ENCODE measurements at regions not wholly inside any gene's neighbourhood (a gene's known extent, or its start where the extent isn't known, plus 50 kb on each side); places are given as distances from the start of the nearest gene placed in this dataset.

GRCh38 chr2:150663143-150663542 is 175.7 kb upstream of the RND3 start:
- ATAC-seq (ENCODE audit: low FRiP score) (no peak), DNase-seq (ENCODE audit: low spot score) (no peak)
- no peak for TF ChIP-seq CTCF (IDR thresholded peaks at IDR 0.05)

DNA sequence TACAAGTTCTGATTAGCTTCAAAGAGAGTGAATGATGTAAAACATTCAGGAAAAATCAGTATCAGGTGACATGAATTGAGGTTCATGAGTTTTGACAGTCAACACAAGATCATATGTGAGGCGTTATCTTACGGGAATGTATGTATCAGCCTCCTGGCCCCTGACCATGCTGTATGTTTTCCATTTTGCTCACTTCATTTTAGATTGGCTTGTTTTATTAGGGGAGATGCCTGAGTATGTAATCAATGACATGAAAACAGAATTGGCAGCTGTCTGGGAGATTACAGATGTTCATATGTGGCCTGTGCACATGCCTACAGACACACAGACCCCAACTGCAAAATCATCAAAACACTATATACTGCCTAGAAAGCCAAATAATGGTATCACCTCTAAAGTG is 168.5 kb upstream of the RND3 start:
- DNase-seq (ENCODE audit: low spot score) (no peak), ATAC-seq (ENCODE audit: low FRiP score) (no peak)
- no peak for TF ChIP-seq CTCF (IDR thresholded peaks at IDR 0.05)

DNA sequence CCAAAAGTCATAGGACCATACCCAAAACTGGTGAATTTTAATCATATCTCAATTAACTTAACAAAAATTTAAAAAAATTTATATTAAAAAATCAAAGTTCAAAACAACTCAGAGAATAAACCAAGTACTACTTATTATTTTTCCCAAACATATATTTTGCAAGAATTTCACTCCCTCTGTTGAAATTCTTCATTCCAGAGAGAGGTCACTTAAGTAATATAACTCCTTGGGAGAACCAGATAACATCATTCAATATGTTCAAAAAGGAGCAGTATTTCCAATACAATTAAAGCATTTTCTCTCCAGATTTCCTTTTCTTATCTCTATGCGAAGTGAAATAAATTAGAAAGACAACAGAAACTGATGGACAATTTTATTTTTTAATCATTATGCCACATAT is 165.9 kb upstream of the RND3 start:
- DNase-seq (ENCODE audit: low spot score), result no peak
- ATAC-seq (ENCODE audit: low FRiP score), result no peak
- no peak for TF ChIP-seq CTCF (IDR thresholded peaks at IDR 0.05)

DNA sequence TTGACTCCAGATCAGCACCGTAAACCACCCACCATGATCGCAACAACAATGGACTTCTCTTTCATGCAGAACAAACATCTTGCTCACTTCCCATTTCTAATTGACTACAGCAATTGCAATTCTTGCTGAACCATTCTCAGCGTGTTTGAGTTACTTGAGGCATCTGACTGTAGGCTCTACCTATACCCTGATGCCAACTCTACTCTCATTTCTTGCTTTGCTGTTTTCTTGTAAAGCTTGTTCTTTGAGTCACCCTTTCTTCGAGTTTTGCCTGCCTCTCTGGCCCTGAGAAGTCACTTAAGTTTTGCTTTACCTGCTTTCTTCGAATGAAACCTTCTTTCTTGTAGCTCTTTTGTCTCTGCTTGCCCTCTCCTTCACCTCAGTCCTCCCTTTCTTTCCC is 160.5 kb upstream of the RND3 start:
- ATAC-seq (ENCODE audit: low FRiP score) (no peak), DNase-seq (ENCODE audit: low spot score) (no peak)
- TF ChIP-seq CTCF (IDR thresholded peaks at IDR 0.05), result no peak

DNA sequence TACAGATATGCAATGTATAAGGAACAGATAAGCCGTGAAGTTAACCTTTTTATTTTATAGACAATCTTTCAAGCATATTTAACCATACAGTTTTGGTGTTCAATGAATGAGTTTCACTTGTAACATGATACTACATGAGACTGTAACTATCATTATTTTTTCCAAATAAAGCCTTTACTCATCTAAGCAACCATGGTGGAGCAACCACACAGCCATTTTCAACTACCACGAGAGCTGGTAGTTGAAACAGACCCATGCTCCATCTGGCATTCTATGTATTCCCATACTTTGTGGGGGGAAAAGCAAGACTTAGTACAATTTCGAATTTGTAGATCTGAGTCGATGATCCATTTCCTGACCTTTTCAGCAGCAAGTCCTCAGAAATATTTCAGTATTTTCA is 159.3 kb upstream of the RND3 start:
- DNase-seq (ENCODE audit: low spot score), result no peak
- no peak for ATAC-seq (ENCODE audit: low FRiP score)
- TF ChIP-seq CTCF (IDR thresholded peaks at IDR 0.05), result no peak

DNA sequence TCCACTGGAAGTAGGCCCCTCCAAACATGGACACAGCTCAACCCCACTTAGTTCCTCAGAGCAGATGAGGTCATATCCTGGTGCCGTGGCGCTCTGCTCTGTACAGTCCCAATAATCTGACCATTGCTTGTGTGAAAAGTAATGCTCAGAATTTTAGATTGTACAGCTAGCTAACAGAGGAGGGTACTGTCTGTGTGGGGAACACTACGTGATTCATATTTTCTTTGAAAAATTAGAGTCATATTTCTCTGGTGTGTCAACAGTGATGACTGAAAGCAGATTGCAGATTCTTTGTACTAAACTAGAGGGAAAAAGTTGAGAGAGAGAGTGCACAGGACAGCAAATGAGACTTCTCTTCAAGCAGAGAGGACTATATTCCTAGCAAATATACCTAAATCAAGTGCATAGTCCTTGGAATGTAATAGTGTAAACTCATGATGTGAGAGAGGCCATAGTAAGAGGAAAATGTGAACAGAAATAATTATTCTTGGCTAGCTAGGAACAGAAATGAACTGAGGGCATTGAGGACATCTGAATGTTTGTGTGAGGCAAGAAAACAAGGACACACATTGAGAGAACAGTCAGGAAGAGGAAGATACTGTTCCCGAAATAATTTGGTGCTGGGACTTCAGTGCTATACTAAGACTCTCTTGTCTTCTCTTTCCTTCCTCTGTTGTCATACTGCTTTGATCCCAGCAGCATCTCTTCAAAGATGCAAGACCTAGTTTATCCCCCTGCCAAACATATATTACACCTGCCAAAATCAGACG is 157.0 kb upstream of the RND3 start:
- DNase-seq (ENCODE audit: low spot score) (no peak), ATAC-seq (ENCODE audit: low FRiP score) (peak; percentile 30)
- TF ChIP-seq CTCF (IDR thresholded peaks at IDR 0.05), result no peak

DNA sequence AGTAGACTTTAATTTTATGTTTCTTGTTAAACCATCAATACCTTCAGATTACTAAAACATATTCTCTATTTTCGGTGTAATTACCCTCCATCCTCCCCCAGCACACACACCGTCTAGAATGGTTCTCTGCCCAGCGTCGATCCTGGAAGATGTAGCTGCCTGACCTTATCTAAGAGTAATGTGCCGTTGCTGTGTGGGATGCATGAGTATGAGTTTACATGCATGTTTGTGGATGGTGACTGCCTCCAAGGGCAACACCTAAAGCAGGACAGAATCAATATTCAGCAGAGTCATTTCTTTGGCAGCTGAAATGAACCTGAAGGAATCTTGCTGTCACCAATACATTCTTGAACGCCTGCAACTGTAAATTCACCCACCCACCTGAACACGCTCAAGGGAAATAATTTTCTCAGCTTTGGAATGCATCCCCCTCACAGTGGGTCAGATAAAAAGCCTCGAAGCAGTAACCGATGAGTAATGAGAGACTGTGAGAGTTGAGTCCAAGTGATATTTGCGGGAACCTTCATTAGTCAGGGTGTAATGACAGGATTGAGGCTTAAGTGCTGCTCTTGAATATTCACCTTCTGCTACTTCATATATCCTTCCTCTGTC is 155.8 kb upstream of the RND3 start:
- TF ChIP-seq CTCF (IDR thresholded peaks at IDR 0.05), result no peak
- DNase-seq (ENCODE audit: low spot score) (no peak), ATAC-seq (ENCODE audit: low FRiP score) (peak; percentile 75)

All from omental fat pad (tissue), 3 donors.